GM13977 (cell line): ENCODE measurements at regions not wholly inside any gene's neighbourhood (a gene's known extent, or its start where the extent isn't known, plus 50 kb on each side); places are given as distances from the start of the nearest gene placed in this dataset.

Source experiments
- DNase-seq: peaks from one replicate; pipeline ENCODE4 v3.0.0; 2012; ENCODE audit warnings: low spot score
- CTCF ChIP-seq: IDR thresholded peaks from 2 replicates; pipeline ENCODE4 v1.5.1; 2012; ENCODE audit warnings: mild to moderate bottlenecking, control low read depth; ENCODE audit not compliant: insufficient read depth; ENCODE audit errors: extremely low read depth, missing control alignments
- in situ Hi-C: fragments of 300-500 bp; cut with MboI; formaldehyde crosslinking; loops from one replicate; pipeline ENCODE4 v1.12.0; 2022; ENCODE audit warnings: low sequenced_read_pairs, low pct_unique_long_range_greater_than_20kb, mixed read lengths, inconsistent platforms; ENCODE audit not compliant: unreplicated experiment

GRCh38 chr20:52754366-52754765, 217.8 kb upstream of the TSHZ2 start:
- TF ChIP-seq CTCF: no peak
- DNase-seq: no peak
- in situ Hi-C loops: no loop called here

- in situ Hi-C loops: no loop called here
- DNase-seq: no peak
- TF ChIP-seq CTCF: no peak
Measured at GRCh38 chr20:52752023-52752422, 220.1 kb upstream of the TSHZ2 start.

- in situ Hi-C loops: no loop called here
- no peak for TF ChIP-seq CTCF
- no peak for DNase-seq
Measured at GRCh38 chr20:52751571-52751970, 220.6 kb upstream of the TSHZ2 start.

GRCh38 chr20:52749938-52750337, 222.2 kb upstream of the TSHZ2 start:
- in situ Hi-C loops: no loop called here
- TF ChIP-seq CTCF: no peak

GRCh38 chr20:52748990-52749389, 223.2 kb upstream of the TSHZ2 start:
- no peak for DNase-seq
- no peak for TF ChIP-seq CTCF
- in situ Hi-C loops: no loop called here

More at GRCh38 chr20:52749938-52750337, 222.2 kb upstream of the TSHZ2 start:
- DNase-seq: no peak

- TF ChIP-seq CTCF: no peak
- DNase-seq: no peak
- in situ Hi-C loops: no loop called here
Measured at GRCh38 chr20:52748285-52748932, 223.7 kb upstream of the TSHZ2 start.
